GM18868 (cell line): ENCODE measurements at regions not wholly inside any gene's neighbourhood (a gene's known extent, or its start where the extent isn't known, plus 50 kb on each side); places are given as distances from the start of the nearest gene placed in this dataset.
A peak's percentile ranks its signal among the peaks of the same experiment; 100 is the strongest.
"Not testable (repeated sequence)": the region's sequence is repeated elsewhere in the genome, so short reads cannot be mapped to it uniquely, and the experiment has no call there.

Source experiments
- ATAC-seq: cut with Tn5 transposase; IDR thresholded peaks from one replicate; pipeline ENCODE4 v1.9.1; 2021; ENCODE audit warnings: mild to moderate bottlenecking, moderate library complexity; ENCODE audit not compliant: unreplicated experiment

GRCh38 chr13:82129281-82129680 is 1753.0 kb downstream of the SLITRK1 start:
- ATAC-seq, result peak; percentile 76

GRCh38 chr13:82118589-82118988 is 1763.7 kb downstream of the SLITRK1 start:
- ATAC-seq, result no peak

- ATAC-seq, result no peak
Measured at GRCh38 chr13:82116422-82116989, 1765.8 kb downstream of the SLITRK1 start.

- no peak for ATAC-seq
Measured at GRCh38 chr13:82115391-82115790, 1766.9 kb downstream of the SLITRK1 start.

GRCh38 chr13:82096256-82096655 is 1755.3 kb upstream of the SPRY2 start:
- no peak for ATAC-seq

GRCh38 chr13:82092312-82092711 is 1751.4 kb upstream of the SPRY2 start:
- ATAC-seq, result no peak

GRCh38 chr13:82088781-82089180 is 1747.9 kb upstream of the SPRY2 start:
- no peak for ATAC-seq

- ATAC-seq, result no peak
Measured at GRCh38 chr13:82076496-82076895, 1735.6 kb upstream of the SPRY2 start.

- ATAC-seq, result no peak
Measured at GRCh38 chr13:82070416-82070815, 1729.5 kb upstream of the SPRY2 start.

GRCh38 chr13:82062772-82063171 is 1721.8 kb upstream of the SPRY2 start:
- ATAC-seq, result no peak

GRCh38 chr13:82058364-82058763 is 1717.4 kb upstream of the SPRY2 start:
- no peak for ATAC-seq

GRCh38 chr13:82045316-82045715 is 1704.4 kb upstream of the SPRY2 start:
- ATAC-seq, result not testable (repeated sequence)

- ATAC-seq, result no peak
Measured at GRCh38 chr13:82036602-82037001, 1695.7 kb upstream of the SPRY2 start.

GRCh38 chr13:82011355-82011754 is 1670.4 kb upstream of the SPRY2 start:
- ATAC-seq, result no peak

GRCh38 chr13:82010780-82011179 is 1669.9 kb upstream of the SPRY2 start:
- no peak for ATAC-seq

- no peak for ATAC-seq
Measured at GRCh38 chr13:82002710-82003109, 1661.8 kb upstream of the SPRY2 start.

GRCh38 chr13:81995316-81995715 is 1654.4 kb upstream of the SPRY2 start:
- no peak for ATAC-seq

- no peak for ATAC-seq
Measured at GRCh38 chr13:81990652-81991051, 1649.7 kb upstream of the SPRY2 start.

- no peak for ATAC-seq
Measured at GRCh38 chr13:81988567-81988966, 1647.6 kb upstream of the SPRY2 start.

GRCh38 chr13:81987677-81988357 is 1646.9 kb upstream of the SPRY2 start:
- ATAC-seq, result no peak

GRCh38 chr13:81987159-81987558 is 1646.2 kb upstream of the SPRY2 start:
- ATAC-seq, result no peak

- no peak for ATAC-seq
Measured at GRCh38 chr13:81986308-81986707, 1645.4 kb upstream of the SPRY2 start.

GRCh38 chr13:81957121-81957520 is 1616.2 kb upstream of the SPRY2 start:
- peak; percentile 76 for ATAC-seq
